SK-N-SH (cell line): ENCODE measurements at regions not wholly inside any gene's neighbourhood (a gene's known extent, or its start where the extent isn't known, plus 50 kb on each side); places are given as distances from the start of the nearest gene placed in this dataset.

ENCODE experiments used
- CTCF ChIA-PET: fragments of 300-600, 350-600 bp; formaldehyde crosslinking; extraction: SDS; loops from one replicate; lab custom pipeline; 2021; lab: Yijun Ruan, JAX
- POLR2A ChIA-PET: fragments of 350-600 bp; sonication (Branson Sonifier 250); formaldehyde crosslinking; extraction: SDS; loops from one replicate; lab custom pipeline; 2020; ENCODE audit warnings: antibody characterized with exemption, inconsistent platforms; lab: Yijun Ruan, JAX
- DNase-seq: peaks from one replicate; pipeline ENCODE4 v3.0.0; 2012
- H2AFZ ChIP-seq: fragments of 200-600 bp; sonication (generic); 2 replicates; pipeline ENCODE4 v1.8.1; 2016; ENCODE audit warnings: antibody characterized with exemption, mild to moderate bottlenecking, low read depth
- H3F3A ChIP-seq: fragments of 200-600 bp; sonication (generic); replicated peaks from 2 replicates; pipeline ENCODE3; 2016; ENCODE audit warnings: antibody characterized with exemption, mild to moderate bottlenecking; ENCODE audit not compliant: insufficient read depth
- H3K27ac ChIP-seq, 2 experiments: fragments of 200-500 bp in 1 of 2; fragments of 200-600 bp in 1 of 2; sonication (Bioruptor generic) in 1 of 2; sonication (generic), shearing (Covaris generic) in 1 of 2; 2 replicates each; pipeline versions ENCODE4 v1.5.1 to v1.6.1; 2014 to 2016; ENCODE audit warnings: low read depth in 2 of 2, inconsistent platforms in 1 of 2, low read length in 1 of 2, mild to moderate bottlenecking in 1 of 2, mixed read lengths in 1 of 2
- H3K27me3 ChIP-seq: fragments of 200-600 bp; sonication (generic), shearing (Covaris generic); 2 replicates; pipeline ENCODE4 v1.6.1; 2016; ENCODE audit warnings: mixed run types; ENCODE audit not compliant: insufficient read depth
- H3K36me3 ChIP-seq, 2 experiments: fragments of 200-500 bp in 1 of 2; fragments of 200-600 bp in 1 of 2; sonication (Bioruptor generic) in 1 of 2; sonication (generic) in 1 of 2; replicated peaks in 1 of 2; 2 replicates each; pipeline versions ENCODE3 to v1.5.1; 2014 to 2016; ENCODE audit warnings: low read length in 1 of 2, mild to moderate bottlenecking in 1 of 2; ENCODE audit not compliant: insufficient read depth in 2 of 2, control insufficient read depth in 1 of 2
- H3K4me1 ChIP-seq, 2 experiments: fragments of 200-500 bp in 1 of 2; fragments of 200-600 bp in 1 of 2; sonication (Bioruptor generic) in 1 of 2; sonication (generic), shearing (Covaris generic) in 1 of 2; 2 replicates each; pipeline versions ENCODE4 v1.5.1 to v1.6.1; 2014 to 2016; ENCODE audit warnings: low read depth in 1 of 2, low read length in 1 of 2, mixed run types in 1 of 2; ENCODE audit not compliant: insufficient read depth in 2 of 2, control insufficient read depth in 1 of 2
- H3K4me2 ChIP-seq: fragments of 200-600 bp; sonication (generic), shearing (Covaris generic); 2 replicates; pipeline ENCODE4 v1.6.1; 2017; ENCODE audit warnings: mixed run types
- H3K4me3 ChIP-seq, 2 experiments: fragments of 200-500 bp in 1 of 2; fragments of 200-600 bp in 1 of 2; sonication (Bioruptor generic) in 1 of 2; sonication (generic), shearing (Covaris generic) in 1 of 2; 2 replicates each; pipeline versions ENCODE4 v1.5.1 to v1.8.1; 2014 to 2016; ENCODE audit warnings: low read depth in 2 of 2, inconsistent platforms in 1 of 2, low read length in 1 of 2, mild to moderate bottlenecking in 1 of 2, mixed read lengths in 1 of 2, moderate library complexity in 1 of 2
- H3K79me2 ChIP-seq: fragments of 200-600 bp; sonication (generic); 2 replicates; pipeline ENCODE4 v1.8.1; 2017; ENCODE audit warnings: mild to moderate bottlenecking; ENCODE audit not compliant: insufficient read depth
- H3K9ac ChIP-seq: fragments of 200-600 bp; sonication (generic); 2 replicates; pipeline ENCODE4 v1.6.1; 2017; ENCODE audit warnings: mixed run types
- H3K9me2 ChIP-seq: fragments of 200-600 bp; sonication (generic); 2 replicates; pipeline ENCODE4 v1.6.1; 2017; ENCODE audit warnings: mixed run types
- H3K9me3 ChIP-seq: fragments of 200-600 bp; sonication (generic); 2 replicates; pipeline ENCODE4 v1.6.1; 2017; ENCODE audit warnings: mixed run types, mild to moderate bottlenecking, moderate library complexity
- H4K20me1 ChIP-seq: fragments of 200-600 bp; sonication (generic); 2 replicates; pipeline ENCODE4 v1.6.1; 2017; ENCODE audit warnings: mild to moderate bottlenecking, mixed run types; ENCODE audit not compliant: insufficient read depth
- CHD2 ChIP-seq: fragments of 150-350 bp; IDR thresholded peaks from 2 replicates; pipeline ENCODE4 v1.6.1; 2018; ENCODE audit warnings: low read length; ENCODE audit not compliant: partially characterized antibody
- ELF1 ChIP-seq: IDR thresholded peaks from 2 replicates; pipeline ENCODE4 v1.4.0; 2012
- EP300 ChIP-seq, 2 experiments: IDR thresholded peaks; 2 replicates each; pipeline versions ENCODE4 v1.4.0 to v1.6.1; 2012; ENCODE audit warnings: borderline replicate concordance in 1 of 2, low read depth in 1 of 2, low read length in 1 of 2
- EZH2phosphoT487 ChIP-seq: fragments of 200-600 bp; sonication (generic); IDR thresholded peaks from 2 replicates; pipeline ENCODE4 v1.6.1; 2017; ENCODE audit warnings: low read depth, mixed run types, mild to moderate bottlenecking, antibody characterized with exemption, moderate library complexity, borderline replicate concordance
- FOSL2 ChIP-seq: IDR thresholded peaks from 2 replicates; pipeline ENCODE4 v1.4.0; 2012; ENCODE audit warnings: low read depth, mild to moderate bottlenecking, moderate library complexity, borderline replicate concordance
- FOXJ3 ChIP-seq: sonication (generic); formaldehyde crosslinking; IDR thresholded peaks from 2 replicates; pipeline ENCODE4 v1.5.1; 2020; ENCODE audit warnings: mild to moderate bottlenecking, missing genetic modification reagents
- FOXM1 ChIP-seq: IDR thresholded peaks from 2 replicates; pipeline ENCODE4 v1.4.0; 2012; ENCODE audit warnings: low read depth, mild to moderate bottlenecking
- GATA2 ChIP-seq: sonication (generic); formaldehyde crosslinking; IDR thresholded peaks from 2 replicates; pipeline ENCODE4 v1.5.0; 2020; ENCODE audit warnings: mild to moderate bottlenecking, missing genetic modification reagents
- JUND ChIP-seq: IDR thresholded peaks from 2 replicates; pipeline ENCODE4 v1.4.0; 2012
- MEF2A ChIP-seq: IDR thresholded peaks from 2 replicates; pipeline ENCODE4 v1.4.0; 2012; ENCODE audit warnings: low read depth, borderline replicate concordance
- MXI1 ChIP-seq: IDR thresholded peaks from 2 replicates; pipeline ENCODE4 v1.6.1; 2012; ENCODE audit warnings: mild to moderate bottlenecking, low read depth, low read length, improper control_type of control experiment
- NRF1 ChIP-seq: IDR thresholded peaks from 2 replicates; pipeline ENCODE4 v1.6.1; 2012; ENCODE audit warnings: low read depth, mild to moderate bottlenecking, low read length
- POLR2AphosphoS5 ChIP-seq: IDR thresholded peaks from 2 replicates; pipeline ENCODE4 v1.6.1; 2012; ENCODE audit warnings: low read depth, low read length
- RAD21 ChIP-seq: IDR thresholded peaks from 2 replicates; pipeline ENCODE4 v1.6.1; 2012; ENCODE audit warnings: mild to moderate bottlenecking, low read length
- RCOR1 ChIP-seq: fragments of 150-350 bp; IDR thresholded peaks from 2 replicates; pipeline ENCODE4 v1.6.1; 2017; ENCODE audit warnings: antibody characterized with exemption, low read length
- RXRA ChIP-seq: IDR thresholded peaks from 2 replicates; pipeline ENCODE4 v1.4.0; 2012; ENCODE audit warnings: low read depth, mild to moderate bottlenecking, borderline replicate concordance
- SIN3A ChIP-seq: IDR thresholded peaks from 2 replicates; pipeline ENCODE4 v1.6.1; 2012; ENCODE audit warnings: low read depth, mild to moderate bottlenecking, low read length, moderate library complexity, borderline replicate concordance
- TEAD4 ChIP-seq: IDR thresholded peaks from 2 replicates; pipeline ENCODE4 v1.4.0; 2012; ENCODE audit warnings: mild to moderate bottlenecking, borderline replicate concordance; ENCODE audit not compliant: insufficient read depth
- YY1 ChIP-seq: IDR thresholded peaks from 2 replicates; pipeline ENCODE4 v1.4.0; 2012; ENCODE audit warnings: low read depth, mild to moderate bottlenecking
- TF ChIP-seq, protein P1 (sequence below): IDR thresholded peaks from 2 replicates; pipeline ENCODE4; 2012
- TF ChIP-seq, protein P2 (sequence below): IDR thresholded peaks from 2 replicates; pipeline ENCODE4 v1.4.0; 2012; ENCODE audit warnings: low read depth, borderline replicate concordance
- TF ChIP-seq, protein P3 (sequence below): fragments of 150-350 bp; IDR thresholded peaks from 2 replicates; pipeline ENCODE4 v1.6.1; 2017; ENCODE audit warnings: antibody characterized with exemption, low read length, low read depth, borderline replicate concordance
- TF ChIP-seq, protein P4 (sequence below): IDR thresholded peaks from 2 replicates; pipeline ENCODE4 v1.4.0; 2012; ENCODE audit warnings: low read depth
- TF ChIP-seq, protein P5 (sequence below): IDR thresholded peaks from 2 replicates; pipeline ENCODE4 v1.6.1; 2012; ENCODE audit warnings: mild to moderate bottlenecking, low read depth, low read length, moderate library complexity

DNA sequence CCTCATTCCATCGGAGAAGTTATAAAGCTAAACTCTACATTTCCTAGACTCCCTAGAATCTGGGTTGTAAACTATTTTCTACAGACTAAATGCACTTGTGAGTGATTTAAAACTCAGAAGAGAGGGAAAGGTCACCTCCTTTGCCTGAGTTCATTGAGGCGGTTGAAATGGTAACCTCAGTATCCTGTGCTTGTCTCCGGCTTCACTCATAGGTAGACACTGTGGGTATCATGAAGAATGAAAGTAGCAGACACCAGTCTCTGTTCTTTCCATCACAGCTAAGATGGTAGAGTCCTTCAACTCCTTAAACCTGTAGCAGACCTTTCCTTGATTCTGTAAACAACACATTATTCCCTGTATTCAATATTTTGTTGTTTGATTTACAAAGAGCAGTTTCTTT is 291.3 kb upstream of the ANKRD50 start (continued):
- TF ChIP-seq MXI1 (no peak), EP300 (IDR thresholded peaks at IDR 0.05; ENCODE audit: borderline replicate concordance in 1 of 2, low read depth in 1 of 2, low read length in 1 of 2) (no peak), SIN3A (no peak), GATA2 (CRISPR knock-in tag) (no peak), JUND (no peak)
- TF ChIP-seq, all 33 proteins: peak for 0

DNA sequence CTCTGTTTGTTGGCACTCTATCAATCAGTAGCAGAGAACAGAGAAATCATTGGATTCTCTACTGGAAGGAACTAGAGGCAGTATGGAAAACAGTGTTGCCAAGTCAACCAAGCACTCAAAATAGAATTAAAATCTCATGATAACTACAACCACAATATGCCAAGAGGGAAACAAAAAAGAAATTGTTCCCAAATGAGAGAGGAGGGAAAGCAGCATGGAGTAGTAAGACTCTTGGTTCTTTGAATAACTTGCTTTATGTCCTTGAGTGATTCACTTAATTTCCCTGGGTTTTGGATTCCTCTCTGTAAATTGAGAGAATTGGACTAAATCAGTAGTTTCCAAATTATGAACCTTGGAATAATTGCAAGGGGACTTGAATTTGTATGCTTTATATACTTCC is 285.5 kb upstream of the ANKRD50 start:
- Histone ChIP-seq H4K20me1 (no peaks in the 10 kb centered on the region), H3K27ac (no peak overlapping the region), H2AFZ (no peak overlapping the region), H3K27me3 (no peaks in the 10 kb centered on the region), H3K4me1 (no peaks in the 10 kb centered on the region), H3K4me3 (no peak overlapping the region), H3K9ac (no peak overlapping the region), H3K9me2 (no peaks in the 10 kb centered on the region), H3K4me2 (no peak overlapping the region), H3F3A (no peaks in the 10 kb centered on the region), H3K36me3 (no peaks in the 10 kb centered on the region), H3K79me2 (no peaks in the 10 kb centered on the region), H3K9me3 (no peaks in the 10 kb centered on the region)
- ChIA-PET CTCF (no interaction called here), POLR2A (no interaction called here)
- DNase-seq = no peak
- TF ChIP-seq TEAD4 = no peak
- no peak for TF ChIP-seq FOXJ3 (CRISPR knock-in tag)
- TF ChIP-seq, protein P1, sequence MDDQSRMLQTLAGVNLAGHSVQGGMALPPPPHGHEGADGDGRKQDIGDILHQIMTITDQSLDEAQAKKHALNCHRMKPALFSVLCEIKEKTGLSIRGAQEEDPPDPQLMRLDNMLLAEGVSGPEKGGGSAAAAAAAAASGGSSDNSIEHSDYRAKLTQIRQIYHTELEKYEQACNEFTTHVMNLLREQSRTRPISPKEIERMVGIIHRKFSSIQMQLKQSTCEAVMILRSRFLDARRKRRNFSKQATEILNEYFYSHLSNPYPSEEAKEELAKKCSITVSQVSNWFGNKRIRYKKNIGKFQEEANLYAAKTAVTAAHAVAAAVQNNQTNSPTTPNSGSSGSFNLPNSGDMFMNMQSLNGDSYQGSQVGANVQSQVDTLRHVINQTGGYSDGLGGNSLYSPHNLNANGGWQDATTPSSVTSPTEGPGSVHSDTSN = no peak
- TF ChIP-seq, protein P2, sequence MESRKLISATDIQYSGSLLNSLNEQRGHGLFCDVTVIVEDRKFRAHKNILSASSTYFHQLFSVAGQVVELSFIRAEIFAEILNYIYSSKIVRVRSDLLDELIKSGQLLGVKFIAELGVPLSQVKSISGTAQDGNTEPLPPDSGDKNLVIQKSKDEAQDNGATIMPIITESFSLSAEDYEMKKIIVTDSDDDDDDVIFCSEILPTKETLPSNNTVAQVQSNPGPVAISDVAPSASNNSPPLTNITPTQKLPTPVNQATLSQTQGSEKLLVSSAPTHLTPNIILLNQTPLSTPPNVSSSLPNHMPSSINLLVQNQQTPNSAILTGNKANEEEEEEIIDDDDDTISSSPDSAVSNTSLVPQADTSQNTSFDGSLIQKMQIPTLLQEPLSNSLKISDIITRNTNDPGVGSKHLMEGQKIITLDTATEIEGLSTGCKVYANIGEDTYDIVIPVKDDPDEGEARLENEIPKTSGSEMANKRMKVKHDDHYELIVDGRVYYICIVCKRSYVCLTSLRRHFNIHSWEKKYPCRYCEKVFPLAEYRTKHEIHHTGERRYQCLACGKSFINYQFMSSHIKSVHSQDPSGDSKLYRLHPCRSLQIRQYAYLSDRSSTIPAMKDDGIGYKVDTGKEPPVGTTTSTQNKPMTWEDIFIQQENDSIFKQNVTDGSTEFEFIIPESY = no peak
- TF ChIP-seq POLR2AphosphoS5 = no peak
- no peak for TF ChIP-seq YY1
- no peak for TF ChIP-seq MEF2A
- TF ChIP-seq EZH2phosphoT487 = no peak
- no peak for TF ChIP-seq CHD2
- TF ChIP-seq, protein P3, sequence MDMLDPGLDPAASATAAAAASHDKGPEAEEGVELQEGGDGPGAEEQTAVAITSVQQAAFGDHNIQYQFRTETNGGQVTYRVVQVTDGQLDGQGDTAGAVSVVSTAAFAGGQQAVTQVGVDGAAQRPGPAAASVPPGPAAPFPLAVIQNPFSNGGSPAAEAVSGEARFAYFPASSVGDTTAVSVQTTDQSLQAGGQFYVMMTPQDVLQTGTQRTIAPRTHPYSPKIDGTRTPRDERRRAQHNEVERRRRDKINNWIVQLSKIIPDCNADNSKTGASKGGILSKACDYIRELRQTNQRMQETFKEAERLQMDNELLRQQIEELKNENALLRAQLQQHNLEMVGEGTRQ = no peak
- TF ChIP-seq EP300 (IDR thresholded peaks at IDR 0.05; ENCODE audit: borderline replicate concordance in 1 of 2, low read depth in 1 of 2, low read length in 1 of 2) = no peak
- TF ChIP-seq, protein P4, sequence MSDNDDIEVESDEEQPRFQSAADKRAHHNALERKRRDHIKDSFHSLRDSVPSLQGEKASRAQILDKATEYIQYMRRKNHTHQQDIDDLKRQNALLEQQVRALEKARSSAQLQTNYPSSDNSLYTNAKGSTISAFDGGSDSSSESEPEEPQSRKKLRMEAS = no peak
- TF ChIP-seq FOXM1 = no peak
- no peak for TF ChIP-seq ELF1
- TF ChIP-seq, protein P5, sequence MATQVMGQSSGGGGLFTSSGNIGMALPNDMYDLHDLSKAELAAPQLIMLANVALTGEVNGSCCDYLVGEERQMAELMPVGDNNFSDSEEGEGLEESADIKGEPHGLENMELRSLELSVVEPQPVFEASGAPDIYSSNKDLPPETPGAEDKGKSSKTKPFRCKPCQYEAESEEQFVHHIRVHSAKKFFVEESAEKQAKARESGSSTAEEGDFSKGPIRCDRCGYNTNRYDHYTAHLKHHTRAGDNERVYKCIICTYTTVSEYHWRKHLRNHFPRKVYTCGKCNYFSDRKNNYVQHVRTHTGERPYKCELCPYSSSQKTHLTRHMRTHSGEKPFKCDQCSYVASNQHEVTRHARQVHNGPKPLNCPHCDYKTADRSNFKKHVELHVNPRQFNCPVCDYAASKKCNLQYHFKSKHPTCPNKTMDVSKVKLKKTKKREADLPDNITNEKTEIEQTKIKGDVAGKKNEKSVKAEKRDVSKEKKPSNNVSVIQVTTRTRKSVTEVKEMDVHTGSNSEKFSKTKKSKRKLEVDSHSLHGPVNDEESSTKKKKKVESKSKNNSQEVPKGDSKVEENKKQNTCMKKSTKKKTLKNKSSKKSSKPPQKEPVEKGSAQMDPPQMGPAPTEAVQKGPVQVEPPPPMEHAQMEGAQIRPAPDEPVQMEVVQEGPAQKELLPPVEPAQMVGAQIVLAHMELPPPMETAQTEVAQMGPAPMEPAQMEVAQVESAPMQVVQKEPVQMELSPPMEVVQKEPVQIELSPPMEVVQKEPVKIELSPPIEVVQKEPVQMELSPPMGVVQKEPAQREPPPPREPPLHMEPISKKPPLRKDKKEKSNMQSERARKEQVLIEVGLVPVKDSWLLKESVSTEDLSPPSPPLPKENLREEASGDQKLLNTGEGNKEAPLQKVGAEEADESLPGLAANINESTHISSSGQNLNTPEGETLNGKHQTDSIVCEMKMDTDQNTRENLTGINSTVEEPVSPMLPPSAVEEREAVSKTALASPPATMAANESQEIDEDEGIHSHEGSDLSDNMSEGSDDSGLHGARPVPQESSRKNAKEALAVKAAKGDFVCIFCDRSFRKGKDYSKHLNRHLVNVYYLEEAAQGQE = no peak
- TF ChIP-seq RCOR1 = no peak
- TF ChIP-seq NRF1 = no peak
- no peak for TF ChIP-seq RXRA
- TF ChIP-seq RAD21 = no peak
- no peak for TF ChIP-seq FOSL2
